Activated CD4-positive, alpha-beta memory T cell treated with anti-CD3 and anti-CD28 coated beads for 36 hours (primary cell): ENCODE measurements at regions not wholly inside any gene's neighbourhood (a gene's known extent, or its start where the extent isn't known, plus 50 kb on each side); places are given as distances from the start of the nearest gene placed in this dataset.
"Not testable (repeated sequence)": the region's sequence is repeated elsewhere in the genome, so short reads cannot be mapped to it uniquely, and the experiment has no call there.

Source experiments
- CTCF ChIA-PET: fragments of 350-600 bp; sonication (Branson Sonifier 250); formaldehyde crosslinking; loops from one replicate; lab custom pipeline; 2021; ENCODE audit warnings: antibody characterized with exemption, inconsistent platforms; lab: Charles Lee
- POLR2A ChIA-PET: fragments of 350-600 bp; sonication (Branson Sonifier 250); formaldehyde crosslinking; loops from one replicate; lab custom pipeline; 2021; ENCODE audit warnings: antibody characterized with exemption; lab: Charles Lee
- DNase-seq: peaks from one replicate; pipeline ENCODE4 v3.0.0-alpha.2; 2020
- H3K27ac Mint-ChIP-seq: one replicate; pipeline ENCODE4 v1.8.0; 2021; ENCODE audit warnings: mixed read lengths
- H3K27me3 Mint-ChIP-seq: one replicate; pipeline ENCODE4 v1.8.0; 2021; ENCODE audit warnings: mixed read lengths
- H3K36me3 Mint-ChIP-seq: one replicate; pipeline ENCODE4 v1.8.0; 2021; ENCODE audit warnings: mixed read lengths
- H3K4me1 Mint-ChIP-seq: one replicate; pipeline ENCODE4 v1.8.0; 2021; ENCODE audit warnings: low read depth, mixed read lengths
- H3K4me3 Mint-ChIP-seq: one replicate; pipeline ENCODE4 v1.8.0; 2021; ENCODE audit warnings: mild to moderate bottlenecking, mixed read lengths
- H3K9me3 Mint-ChIP-seq: one replicate; pipeline ENCODE4 v1.8.0; 2021; ENCODE audit warnings: mixed read lengths
- intact Hi-C: fragments of 100-400 bp; cut with micrococcal nuclease; formaldehyde crosslinking; loops from one replicate; pipeline ENCODE4 v1.15.1; 2023

- H3K27me3 Mint-ChIP-seq, H3K27ac Mint-ChIP-seq, H3K9me3 Mint-ChIP-seq, H3K4me1 Mint-ChIP-seq, POLR2A ChIA-PET, CTCF ChIA-PET, H3K4me3 Mint-ChIP-seq, H3K36me3 Mint-ChIP-seq, intact Hi-C loops: not testable (repeated sequence)
- DNase-seq = peak; percentile 7
Measured at GRCh38 chr5:69907941-69908340, 117.1 kb upstream of the SERF1B start.

- CTCF ChIA-PET, H3K4me3 Mint-ChIP-seq, POLR2A ChIA-PET, H3K27ac Mint-ChIP-seq, H3K9me3 Mint-ChIP-seq, H3K27me3 Mint-ChIP-seq, H3K4me1 Mint-ChIP-seq, H3K36me3 Mint-ChIP-seq, intact Hi-C loops: not testable (repeated sequence)
- DNase-seq = peak; percentile 5
Measured at GRCh38 chr5:69913771-69914170, 111.3 kb upstream of the SERF1B start.
